Stimulated activated CD8-positive, alpha-beta memory T cell treated with anti-CD3 and anti-CD28 coated beads, Interleukin-15, amount 100 ng/mL, for 48 hours (primary cell): ENCODE measurements at regions not wholly inside any gene's neighbourhood (a gene's known extent, or its start where the extent isn't known, plus 50 kb on each side); places are given as distances from the start of the nearest gene placed in this dataset.
A peak's percentile ranks its signal among the peaks of the same experiment; 100 is the strongest.
"Not testable (repeated sequence)": the region's sequence is repeated elsewhere in the genome, so short reads cannot be mapped to it uniquely, and the experiment has no call there.

Experiments used
- DNase-seq, 2 donors: peaks; one replicate each; pipeline ENCODE4 v3.0.0-alpha.2; 2020; ENCODE audit warnings: low read depth in 2 of 2

DNA sequence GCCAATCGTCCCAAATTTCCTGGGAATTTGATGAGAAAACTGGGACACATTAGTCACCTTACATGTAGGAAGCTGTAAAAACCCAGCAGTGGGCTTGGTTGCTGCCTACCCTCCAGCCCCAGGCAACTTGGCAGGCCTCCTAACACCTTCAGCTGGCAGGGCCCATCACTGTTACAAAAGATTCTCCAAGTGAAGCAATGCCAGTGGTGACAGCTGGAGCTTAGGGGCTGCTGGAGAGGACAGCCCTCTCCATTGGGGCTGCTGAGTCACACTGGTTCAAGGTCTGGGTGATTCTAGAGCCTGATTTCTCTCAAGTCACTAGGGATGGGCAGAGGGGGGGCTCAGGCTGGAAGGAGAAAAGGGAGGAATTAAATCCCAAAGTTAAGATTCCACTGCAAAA, 180.6 kb downstream of the COPRS start:
- no peak for DNase-seq

DNA sequence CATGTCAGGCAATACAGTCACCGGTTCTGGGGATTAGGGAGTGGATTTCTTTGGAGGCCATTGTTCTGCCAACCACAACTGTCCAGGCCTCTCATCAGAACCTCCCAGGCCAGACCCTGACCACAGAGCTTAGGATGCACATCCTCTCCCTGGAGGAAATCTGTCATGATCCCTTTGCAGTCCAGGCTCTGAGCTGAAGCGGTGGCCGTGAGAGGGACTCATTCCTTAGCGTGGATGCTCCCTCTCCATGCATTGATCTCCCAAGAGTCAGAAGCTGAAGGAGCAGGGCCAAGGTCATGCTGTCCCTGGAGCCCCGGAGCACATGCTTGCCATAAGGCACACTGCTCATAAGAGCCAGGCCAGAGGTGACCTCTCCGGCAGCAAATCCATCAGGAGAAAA, 181.4 kb downstream of the COPRS start:
- no peak for DNase-seq

DNA sequence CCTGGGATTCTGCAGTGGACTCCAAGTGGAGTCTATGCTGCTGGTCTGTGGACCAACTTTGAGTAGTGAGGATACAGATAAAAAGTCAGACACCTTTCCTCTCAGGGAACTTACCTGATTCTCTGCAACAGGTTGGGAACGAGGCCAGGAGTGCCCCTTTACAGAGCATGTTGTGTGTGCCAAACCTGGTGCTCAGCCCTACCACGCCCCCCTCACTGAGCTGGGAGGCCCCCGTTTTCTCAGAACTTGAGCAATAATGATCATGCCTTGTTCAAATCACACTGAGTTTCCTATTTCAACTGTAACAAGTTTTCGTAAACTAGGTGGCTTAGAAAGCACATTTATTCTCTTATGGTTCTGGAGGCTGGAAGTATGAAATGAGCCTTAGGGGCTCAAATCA, 182.0 kb downstream of the COPRS start:
- DNase-seq: no peak

DNA sequence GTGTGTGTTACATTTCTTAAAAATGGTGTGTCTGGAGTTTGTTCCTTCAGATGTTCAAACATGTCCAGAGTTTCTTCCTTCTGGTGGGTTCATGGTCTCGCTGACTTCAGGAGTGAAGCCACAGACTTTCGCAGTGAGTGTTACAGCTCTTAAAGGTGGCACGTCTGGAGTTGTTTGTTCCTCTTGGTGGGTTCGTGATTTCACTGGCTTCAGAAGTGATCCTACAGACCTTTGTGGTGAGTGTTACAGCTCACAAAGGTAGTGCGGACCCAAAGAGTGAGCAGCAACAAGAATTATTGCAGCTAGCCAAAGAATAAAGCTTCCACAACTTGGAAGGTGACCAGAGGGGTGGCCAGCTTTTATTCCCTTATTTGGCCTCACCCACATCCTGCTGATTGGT, 183.7 kb downstream of the COPRS start:
- DNase-seq: not testable (repeated sequence)

DNA sequence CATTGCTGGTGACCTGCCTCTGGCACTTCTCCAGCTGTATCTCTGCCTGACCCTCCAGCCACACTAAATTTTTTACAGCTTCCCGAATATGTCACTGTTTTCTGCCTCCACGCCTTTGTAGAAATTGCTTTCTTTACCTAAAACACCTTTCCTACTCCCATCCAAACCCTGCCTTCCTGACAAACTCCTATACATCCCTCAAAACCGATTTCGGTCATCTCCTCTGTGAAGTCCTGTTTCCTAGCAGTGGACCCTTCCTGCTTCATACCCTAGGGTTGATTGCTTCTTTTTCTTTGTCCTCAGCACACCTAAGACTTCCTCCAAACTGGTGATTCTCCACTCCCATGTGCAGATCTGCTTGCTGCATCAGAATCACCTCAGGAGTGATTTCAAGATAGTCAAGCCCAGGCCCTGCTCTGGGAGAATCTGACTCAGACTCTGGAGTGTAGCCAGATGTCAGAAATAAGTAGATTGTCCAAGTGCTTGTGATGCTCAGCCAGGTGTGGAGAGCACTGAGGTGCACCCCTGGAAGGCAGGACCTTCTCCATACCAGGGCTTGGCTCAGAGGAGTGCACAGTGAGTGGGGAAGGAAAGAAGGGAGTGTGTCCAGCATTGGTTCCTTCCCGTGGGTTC, 184.2 kb downstream of the COPRS start:
- no peak for DNase-seq

DNA sequence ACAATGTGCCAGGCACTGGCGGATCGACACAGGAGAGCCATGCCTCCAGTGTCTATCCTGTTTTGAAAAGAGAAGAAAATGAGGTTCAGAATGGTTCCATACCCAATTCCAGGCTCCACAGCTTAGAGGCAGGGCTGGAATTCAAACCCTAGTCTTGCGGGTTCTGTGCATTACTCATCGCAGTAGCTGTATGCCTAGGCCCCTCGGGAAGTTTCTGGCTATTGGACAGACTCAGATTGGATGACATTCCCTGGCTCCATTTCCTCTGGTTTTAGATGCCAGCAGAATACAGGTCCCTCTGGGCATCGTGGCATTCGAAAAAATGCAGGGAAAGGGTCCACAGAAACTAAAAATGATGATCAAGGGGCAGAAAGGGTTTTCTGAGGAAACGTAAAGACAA, 184.7 kb downstream of the COPRS start:
- no peak for DNase-seq

DNA sequence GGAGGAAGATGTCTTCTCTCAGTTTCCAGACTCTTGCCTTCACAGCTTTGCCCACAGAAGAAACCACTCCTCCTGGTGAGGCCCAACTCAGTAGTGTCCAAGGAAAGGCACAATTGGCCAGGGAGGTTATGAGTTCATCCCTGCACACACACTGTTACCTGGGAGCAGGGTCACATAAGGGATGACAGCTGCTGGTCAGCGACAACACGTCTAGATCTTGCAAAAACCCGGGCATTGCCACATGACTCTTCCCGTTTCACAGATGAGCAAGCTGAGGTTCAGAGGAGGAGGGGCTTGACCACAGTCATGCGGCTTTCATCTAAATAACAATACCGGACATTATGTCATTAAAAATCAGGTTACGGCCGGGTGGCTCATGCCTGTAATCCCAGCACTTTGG, 186.0 kb downstream of the COPRS start:
- no peak for DNase-seq

DNA sequence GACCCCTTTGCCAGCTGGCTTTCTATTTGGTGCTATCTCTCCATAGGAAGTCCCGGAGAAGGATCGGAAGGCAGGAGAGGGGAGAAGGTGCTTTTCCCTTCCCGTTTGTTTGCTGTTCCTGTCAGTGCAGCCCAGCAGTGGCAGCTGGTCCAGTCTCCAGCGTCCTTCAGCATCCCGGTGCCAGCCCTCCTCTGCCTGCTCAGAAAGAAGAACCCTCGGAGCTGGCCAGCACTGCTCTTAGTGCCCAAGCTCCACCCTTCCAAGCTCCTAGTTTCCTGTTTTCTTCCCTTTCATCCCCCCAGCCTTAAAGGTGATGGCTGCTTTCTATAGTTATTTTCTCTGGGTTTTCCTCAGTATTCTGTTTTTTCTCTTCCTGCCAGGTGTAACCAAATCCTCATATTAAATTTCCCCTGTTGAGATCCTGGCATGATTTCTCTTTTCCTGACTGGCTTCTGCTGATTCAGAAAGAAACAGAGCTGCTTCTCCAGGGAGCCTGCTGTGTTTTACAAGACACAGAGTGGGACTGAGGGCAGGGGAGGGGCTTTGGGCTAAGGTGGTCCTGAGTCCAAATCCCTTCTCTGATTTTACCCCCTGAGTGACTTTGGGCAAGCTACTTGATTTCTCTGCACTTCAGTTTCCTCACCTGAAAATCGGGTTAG, 186.8 kb downstream of the COPRS start:
- no peak for DNase-seq

DNA sequence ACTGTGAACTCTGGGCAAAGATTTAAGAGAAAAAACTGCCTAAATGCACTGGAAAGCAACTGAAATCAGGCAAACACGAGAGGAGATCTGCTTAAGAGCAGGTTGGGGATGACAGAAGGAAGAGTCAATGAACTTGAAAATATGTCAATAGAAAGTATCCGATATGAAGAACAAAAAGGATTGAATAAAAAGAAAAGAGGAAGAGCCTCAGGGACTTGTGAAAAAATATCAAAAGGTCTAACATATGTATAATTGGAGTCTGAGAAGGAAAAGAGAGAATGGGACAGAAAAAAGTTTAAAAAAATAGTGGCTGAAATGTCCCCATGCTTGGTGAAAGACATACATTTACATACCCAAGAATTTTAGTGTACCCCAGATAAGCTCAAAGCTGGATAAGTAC, 195.5 kb downstream of the COPRS start:
- no peak for DNase-seq

DNA sequence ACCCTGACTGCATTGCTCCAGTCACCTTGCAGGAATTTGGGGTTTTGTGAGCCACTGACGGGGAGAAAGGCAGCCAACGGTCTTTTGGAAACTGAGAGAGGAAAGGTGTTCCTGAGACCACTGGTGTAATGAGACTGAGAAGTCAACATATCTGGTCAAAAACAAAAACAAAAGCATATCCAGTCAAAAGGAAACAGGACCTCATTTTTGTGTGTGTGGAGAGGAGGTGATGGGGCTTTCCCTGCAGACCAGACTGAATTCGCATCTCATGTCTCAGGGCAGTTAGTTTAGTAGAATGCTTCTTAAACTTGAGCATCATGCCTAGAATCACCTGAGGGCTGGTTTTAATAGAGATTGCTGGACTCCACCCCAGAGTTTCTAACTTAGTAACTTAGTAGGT, 198.4 kb downstream of the COPRS start:
- no peak for DNase-seq

DNA sequence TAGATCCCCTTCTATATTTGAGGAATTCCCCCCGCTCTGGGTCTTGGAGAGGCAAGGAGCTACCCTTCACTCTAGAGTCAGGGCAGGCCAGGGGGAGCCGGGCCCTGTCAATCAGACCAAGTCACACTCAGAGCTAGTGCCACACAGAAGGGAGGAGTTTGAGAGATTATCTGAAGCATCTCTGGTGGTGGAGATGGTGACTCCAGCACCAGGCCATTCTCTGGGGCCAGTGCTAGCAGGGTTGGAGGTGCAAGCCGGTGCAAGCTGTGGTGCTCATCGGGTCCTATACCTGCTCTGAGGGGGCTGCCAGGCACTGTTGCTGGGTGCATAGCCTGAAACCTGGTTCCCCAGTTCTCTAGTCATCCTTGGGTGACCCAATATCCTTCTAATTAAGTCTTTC, 201.2 kb downstream of the COPRS start:
- DNase-seq: no peak

DNA sequence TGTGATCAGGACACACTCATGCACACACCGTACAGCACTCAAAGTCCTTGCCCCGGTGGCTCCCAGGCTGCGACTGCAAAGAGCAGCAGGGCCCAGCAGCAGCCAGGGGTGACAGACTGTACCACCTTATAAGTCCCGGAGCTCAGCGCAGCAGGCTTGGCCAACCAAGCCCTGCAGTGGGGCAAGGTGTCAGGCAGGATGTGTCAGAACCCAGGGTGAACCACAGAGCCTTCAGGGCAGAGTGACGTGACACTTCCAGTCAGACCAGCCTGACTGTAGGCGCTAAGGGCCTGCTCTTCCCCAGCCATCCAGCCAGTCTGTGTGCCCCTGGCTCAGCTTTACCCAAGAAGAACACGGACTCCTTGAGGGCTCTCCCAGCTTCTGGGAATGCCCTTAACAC, 204.1 kb downstream of the COPRS start:
- DNase-seq: peak; percentile 15 to 30

DNA sequence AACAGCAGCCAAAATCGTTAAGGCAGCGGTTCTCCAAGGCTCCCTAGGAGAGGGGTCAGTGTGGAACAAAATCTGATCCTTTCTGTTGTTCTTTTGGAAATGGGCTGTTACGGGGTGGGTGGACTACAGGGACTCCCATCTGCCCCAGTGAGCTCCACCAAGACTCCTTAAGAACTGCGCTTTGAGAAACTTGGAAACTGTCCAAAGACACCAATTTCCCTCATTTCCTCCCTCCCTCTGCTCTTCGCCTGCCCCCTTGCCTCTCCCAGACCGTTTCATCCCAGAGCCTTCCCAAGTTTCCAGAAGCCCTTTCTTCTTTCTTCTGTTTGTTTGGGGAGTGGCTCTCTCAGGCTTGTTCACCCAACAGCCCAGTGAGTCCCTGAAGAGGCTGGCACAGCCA, 205.4 kb downstream of the COPRS start:
- DNase-seq: no peak

DNA sequence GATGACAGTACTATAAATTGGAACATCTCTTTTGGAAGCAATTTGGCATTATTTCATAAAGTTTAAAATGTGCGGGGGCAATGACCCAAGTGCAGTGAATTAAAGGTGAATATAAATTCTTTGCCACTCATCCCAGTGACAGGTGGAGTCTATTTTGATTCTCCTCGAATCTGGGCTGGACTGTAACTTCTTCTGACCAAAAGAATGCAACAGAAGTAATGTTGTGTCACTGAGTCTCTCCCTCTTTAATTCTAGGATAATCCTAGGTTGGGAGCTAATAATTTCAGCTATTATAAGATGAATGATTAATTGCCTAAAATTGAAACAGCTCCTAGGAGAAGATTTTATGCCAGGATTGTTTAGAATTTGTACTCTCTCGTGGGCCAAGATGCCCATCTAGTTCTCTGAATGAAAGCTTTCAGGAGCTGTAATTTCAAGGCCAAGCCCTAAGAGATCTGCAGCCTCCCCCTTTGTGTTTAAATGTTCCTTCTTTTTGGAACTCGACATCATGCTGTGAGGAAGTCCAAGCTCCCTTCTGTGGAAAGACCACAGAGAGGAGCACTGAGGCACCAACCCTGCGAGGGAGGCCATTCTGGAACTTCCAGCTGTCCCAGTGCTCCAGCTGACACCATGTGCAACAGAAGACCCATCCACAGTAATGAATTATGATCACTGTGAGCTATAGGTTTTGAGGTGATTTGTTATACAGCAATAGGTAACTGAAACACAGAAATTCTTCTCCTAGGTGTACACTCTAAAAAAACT, 208.1 kb downstream of the COPRS start:
- DNase-seq: no peak

DNA sequence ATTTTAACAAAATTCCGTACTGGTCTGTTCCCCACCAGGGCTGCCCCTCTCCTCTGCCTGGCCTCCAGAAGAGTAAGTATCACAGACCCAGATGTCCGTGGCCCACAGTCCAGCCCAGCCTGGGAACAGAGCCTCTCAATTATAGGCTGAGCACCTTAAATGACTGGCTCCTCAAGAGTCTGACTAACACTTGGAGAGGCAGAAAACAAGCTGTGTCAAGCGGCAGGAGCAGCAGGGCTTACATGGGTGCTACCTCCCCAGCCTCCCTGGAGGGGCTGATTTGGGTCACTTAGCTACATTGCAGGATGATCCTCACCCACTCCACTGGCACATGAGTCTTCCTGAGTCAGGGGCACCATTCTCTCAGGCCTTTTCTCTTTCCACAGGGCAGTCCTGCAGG, 209.7 kb downstream of the COPRS start:
- no peak for DNase-seq

DNA sequence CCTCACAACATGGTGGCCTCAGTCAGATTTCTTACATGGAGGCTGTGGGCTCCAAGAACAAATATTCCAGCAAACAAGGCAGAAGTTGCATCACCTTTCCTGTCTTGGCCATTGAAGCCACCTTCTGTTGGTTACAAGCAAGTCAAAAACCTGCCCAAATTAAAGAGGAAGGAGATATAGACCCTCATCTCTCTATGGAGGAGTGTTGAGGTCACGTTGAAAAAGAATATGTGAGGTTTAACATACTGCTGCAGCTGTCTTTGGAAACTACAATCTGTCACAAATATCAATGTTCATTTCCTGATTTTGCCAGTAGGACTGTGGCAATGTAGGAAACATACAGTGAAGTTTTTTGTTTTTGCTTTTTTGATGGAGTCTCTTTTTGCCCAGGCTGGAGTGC, 211.4 kb downstream of the COPRS start:
- DNase-seq: no peak

DNA sequence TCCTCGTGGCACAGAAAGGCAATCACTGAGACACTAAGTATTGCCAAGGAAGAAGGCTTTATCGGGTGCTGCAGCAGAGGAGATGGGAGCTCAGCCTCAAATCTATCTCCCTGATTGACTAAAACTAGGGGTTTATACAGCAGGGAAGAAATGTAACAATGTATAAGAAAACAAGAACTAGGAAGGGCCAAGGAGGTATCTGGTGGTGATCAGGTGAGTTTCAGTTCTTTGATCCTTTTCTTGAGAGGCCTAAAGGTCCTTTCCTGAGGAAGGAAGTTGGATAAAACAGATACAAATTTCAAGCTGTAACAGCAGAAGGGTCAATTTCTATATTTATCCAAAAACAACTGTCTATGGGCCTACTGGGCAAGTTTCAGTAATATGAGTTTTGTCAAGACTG, 212.4 kb downstream of the COPRS start:
- DNase-seq: no peak

DNA sequence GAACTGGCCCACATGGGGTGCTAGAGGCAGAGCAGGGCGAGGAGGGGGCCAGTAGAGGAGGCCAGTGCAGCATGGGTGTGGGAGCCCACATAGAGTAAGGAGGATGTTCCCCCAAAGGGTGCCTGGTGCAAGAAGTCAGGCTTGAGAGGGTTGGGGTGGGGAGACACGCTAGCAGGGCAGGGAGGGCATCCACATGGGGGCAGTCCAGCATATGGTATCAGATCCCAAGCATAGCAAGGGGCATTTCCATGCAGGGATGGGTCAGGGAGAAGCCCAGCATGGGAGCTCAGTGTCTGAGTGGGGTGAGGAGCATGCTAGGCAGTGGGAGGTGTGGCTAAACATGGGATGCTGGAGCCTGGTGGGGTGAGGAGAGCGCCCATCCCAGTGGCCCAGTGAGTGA, 213.7 kb downstream of the COPRS start:
- DNase-seq: no peak

DNA sequence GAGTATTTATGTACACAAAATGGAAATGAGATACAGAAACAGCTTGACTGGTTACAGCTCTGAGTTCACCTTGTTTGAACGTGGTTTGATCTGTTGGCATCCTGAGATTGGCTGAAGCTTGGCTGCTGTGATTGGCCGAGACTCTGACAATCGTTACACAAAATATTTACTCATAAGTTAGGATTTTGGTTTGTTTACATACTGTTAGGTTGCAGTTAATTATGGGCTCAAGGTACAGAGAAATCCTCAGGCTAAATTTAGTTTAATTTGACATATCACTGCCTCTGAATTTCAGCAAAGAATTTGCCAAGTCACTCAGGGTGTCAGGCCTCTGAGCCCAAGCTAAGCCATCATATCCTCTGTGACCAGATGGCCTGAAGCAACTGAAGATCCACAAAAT, 227.3 kb downstream of the COPRS start:
- DNase-seq: no peak

DNA sequence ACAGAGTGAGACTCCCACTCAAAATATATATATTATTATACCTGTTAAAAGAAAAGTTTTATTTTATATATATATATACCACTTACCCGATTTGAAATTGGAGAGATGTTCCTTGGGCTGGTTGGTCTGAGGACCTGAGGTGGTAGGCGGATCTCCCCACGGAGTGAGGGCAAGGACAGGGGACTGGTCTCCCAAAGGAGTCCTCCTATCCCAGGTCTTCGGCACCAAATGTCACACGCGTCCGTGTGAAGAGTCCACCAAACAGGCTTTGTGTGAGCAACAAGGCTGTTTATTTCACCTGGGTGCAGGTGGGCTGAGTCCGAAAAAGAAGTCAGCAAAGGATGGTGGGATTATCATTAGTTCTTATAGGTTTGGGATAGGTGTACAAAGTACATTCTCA, 228.2 kb downstream of the COPRS start:
- DNase-seq: not testable (repeated sequence)

DNA sequence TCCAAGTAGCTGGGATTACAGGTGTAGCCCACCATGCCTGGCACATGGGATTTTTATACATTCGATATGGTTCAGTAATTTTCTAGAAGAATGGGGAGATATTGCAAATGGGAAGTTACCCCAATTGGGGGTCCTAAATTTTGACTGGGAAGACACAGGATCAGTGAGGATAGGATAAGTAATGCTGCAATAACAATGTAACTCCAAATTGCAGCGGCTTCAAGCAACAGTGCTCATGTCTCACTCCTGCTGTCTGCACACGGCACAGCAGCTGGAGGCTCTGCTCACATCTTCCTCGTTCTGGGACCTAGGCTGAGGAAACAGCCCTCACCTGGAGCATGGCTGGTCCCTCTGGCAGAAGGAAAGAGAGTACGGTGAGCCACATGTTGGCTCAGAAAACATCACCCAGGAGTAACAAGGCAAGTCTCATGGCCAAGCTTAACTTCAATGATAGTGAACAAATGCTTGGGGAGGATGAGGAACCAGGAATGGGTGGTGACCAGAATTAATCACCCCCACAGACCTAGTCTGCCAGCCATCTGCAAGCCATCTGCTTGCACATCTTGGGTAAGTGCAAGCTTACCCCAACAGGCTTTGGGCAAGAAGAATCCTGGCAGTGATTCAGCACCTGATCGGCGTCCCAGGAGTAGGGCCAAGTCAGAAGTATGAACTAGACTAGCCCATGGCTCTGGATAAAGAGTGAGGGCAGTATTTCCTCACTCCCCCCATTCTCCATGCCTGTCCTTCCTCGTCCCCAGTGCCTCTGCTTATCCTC, 229.2 kb downstream of the COPRS start:
- DNase-seq: no peak

DNA sequence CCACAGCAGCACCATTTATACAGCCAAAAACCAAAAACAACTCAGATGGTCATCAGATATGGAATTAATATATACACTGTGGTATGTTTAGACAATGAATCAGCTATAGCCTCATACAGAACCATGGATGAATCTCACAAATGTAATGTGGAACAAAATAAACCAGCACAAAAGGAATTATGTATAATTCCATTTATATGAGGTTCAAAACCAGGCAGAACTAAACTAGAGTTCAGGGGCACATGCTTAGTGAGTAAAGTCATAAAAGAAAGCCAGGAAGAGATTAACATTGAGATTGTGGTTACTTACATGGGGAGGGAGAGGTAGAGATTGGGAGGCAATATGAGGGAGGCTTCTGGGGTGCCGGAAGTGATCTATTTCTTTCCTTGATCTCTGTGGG, 231.1 kb downstream of the COPRS start:
- no peak for DNase-seq

DNA sequence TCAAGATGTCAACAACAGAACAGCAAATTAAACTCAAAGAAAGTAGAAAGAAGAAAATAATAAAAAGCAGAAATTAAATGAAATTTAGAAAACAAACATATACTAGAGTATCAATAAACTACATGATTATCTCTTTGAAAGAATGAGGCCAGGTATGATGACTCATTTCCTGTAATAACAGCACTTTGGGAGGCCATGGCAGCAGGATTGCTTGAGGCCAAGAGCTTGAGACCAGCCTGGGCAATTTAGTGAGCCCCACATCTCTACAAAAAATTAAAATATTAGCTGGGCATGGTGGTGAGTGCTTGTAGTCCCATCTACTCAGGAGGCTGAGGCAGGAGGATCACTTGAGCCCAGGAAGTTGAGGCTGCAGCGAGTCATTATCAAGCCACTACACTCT, 232.5 kb downstream of the RAB11FIP4 start:
- no peak for DNase-seq
